ENCODE measurements at regions not wholly inside any gene's neighbourhood (a gene's known extent, or its start where the extent isn't known, plus 50 kb on each side); places are given as distances from the start of the nearest gene placed in this dataset.

DNA sequence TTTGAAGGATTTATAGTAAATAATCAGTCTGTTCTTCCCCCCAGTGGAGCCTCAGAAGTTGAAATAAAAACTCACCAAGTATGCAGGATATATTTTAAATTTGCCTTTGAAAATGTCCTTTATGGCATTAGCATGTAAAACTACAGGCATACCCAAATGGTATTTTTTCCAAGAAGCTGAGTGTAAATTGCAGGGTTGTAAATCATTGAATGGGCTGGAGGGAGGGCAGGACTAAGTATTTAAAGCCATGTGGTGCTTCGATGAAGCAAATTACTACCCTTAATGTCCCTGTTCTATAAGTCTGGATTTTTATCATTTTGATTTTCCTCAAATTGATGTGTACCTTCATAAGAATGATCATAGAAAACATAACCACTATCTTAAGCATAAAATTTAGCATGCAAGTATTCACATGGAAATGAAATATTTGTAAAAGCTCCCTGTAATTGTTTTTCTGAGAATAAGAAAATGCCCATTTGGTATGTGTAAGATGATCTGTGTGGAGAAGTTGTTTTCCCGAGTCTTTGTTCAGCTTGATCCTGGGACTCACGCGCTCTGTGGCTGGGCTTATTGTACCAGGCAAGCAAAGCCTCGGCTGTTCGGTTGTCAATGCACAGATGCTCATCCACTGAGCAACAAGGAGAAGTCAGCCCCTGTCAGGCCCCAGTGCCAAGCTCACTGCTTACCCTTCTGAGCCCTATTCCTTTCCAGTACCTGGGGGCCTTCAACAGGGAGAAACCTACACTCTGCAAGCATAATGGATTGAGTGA is 66.7 kb downstream of the CD164 start:
- no peak for DNase-seq (ENCODE audit: low read depth)

DNA sequence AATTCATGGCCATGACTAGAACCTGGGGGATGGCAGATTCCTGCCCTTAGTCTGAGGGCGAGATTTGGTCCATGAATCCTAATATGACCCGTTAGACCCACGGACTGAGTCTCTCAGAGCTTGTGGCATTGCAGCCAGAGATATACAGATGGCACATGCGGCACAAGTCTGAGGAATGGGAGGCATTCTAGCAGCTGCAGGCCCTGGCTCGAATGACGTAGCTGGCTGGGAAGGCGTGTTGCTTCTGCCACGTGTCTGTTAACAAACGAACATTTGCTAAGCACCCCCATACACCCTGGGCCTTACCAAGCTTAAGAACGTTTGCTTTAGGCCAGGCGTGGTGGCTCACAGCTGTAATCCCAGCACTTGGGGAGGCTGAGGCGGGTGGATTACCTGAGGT is 68.0 kb downstream of the CD164 start:
- no peak for DNase-seq (ENCODE audit: low read depth)

DNA sequence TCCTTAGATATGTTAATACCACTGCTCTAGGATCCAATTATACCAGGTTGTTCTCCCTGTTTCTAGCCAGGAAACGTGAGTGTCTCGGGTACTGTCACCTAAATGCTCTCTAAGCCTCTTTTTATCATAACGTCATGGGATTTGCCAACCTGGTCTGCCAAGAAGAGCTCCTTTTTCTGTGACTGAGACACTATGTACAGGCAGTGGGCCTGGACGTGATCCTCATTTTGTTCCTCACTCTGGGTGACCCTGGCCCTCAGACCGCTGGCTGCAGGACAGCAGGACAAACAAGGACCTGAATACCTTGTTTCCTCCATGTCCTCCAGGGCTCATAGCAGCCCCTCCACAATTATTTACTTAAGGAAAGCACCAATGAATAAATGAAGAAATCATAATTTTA is 69.1 kb downstream of the CD164 start:
- no peak for DNase-seq (ENCODE audit: low read depth)

DNA sequence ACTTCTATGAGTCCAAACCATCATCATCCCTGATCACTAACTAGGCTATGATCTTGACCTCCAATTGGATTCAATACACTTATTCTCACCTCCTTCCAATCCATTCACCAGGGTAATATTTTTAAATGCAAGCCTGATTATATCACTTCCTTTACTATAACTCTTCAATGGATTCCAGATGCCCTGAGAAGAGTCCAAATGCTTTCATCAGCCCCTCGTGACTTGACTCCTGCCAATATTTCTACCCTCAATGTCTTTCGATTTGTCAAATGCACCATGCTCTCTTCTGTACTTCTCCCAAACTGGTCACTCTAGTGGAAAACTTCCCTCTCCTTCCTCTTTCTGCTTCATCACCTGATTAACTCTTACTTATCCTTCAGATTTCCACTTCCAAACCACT is 70.8 kb downstream of the CD164 start:
- no peak for DNase-seq (ENCODE audit: low read depth)

DNA sequence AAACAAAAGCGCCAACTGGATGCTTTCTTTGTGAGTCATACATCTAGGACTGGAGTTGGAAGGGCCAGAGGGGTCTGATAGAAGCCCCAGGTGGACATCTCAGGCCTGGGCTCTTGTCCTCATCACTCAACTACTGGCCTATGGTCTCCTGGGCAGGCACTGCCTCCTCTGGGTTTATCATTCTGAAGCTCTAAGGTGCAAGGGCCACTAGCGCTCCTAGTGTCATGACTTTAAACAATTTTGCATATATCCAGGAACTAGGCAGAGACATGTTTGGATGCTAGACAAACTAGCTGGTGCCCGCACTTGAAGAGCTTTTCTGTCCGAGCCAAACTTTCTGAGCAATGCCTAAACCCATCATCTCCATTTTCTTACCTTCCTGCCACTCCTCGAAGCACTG is 72.3 kb downstream of the CD164 start:
- DNase-seq (ENCODE audit: low read depth), result no peak

DNA sequence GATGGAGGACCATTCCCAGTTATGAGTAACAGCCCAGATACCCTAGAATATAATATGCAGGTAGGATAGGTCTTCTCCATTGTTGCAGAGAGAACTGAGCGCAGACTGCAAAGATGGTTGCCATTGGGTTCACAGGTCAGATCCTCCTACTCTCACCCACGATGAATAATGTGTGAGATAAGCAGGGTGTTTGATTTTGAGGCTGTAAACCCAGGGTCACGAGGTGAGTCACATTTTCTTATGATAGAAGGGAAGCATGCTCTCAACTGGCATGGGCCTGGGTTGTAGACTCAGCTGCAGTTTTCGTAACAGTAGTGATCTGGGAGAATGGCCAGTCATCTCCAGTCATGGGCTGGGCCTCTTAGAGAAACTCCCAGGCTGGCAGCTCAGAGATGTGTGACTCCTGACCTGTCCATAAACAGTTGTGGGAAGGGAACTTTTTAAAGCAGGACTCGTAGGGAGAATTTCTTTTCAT is 74.2 kb downstream of the CD164 start:
- peak; percentile 34 for DNase-seq (ENCODE audit: low read depth)

DNA sequence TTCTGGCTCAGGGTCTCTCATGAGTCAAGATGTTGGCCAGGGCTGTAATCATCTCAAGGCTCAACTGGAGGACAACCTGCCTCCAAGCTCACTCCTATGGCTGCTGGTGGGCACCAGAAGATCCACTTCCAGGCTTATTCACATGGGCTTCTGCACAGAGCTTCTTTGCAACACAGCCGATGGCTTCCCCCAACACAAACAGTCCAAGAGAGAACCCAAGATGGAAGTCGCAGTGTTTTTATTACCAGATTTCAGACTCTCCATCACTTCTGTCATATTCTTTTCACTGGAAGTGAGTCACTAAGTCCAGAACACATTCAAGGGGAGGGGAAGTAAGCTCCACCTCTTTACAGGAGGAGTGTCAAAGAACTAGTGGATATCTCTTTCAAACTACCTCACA is 75.5 kb downstream of the CD164 start:
- no peak for DNase-seq (ENCODE audit: low read depth)

DNA sequence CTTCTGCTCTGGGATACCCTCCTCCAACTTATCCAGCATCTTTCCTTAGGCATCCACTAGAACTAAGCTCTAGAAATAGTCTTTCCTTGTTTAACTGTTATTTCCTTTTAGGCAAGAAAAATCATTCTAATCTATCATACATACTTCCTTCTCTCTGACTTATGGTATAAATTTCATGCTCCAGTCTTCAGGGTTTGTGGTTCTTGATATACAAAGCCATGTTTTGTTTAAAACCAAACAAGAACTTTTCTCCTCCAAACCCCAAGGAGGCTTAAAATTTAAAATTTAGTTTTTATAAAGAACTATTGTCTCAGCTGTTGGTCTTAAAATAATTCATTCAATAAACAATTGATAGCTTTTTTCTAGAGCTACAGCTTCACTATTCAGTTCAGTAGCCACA is 77.2 kb downstream of the CD164 start:
- no peak for DNase-seq (ENCODE audit: low read depth)

DNA sequence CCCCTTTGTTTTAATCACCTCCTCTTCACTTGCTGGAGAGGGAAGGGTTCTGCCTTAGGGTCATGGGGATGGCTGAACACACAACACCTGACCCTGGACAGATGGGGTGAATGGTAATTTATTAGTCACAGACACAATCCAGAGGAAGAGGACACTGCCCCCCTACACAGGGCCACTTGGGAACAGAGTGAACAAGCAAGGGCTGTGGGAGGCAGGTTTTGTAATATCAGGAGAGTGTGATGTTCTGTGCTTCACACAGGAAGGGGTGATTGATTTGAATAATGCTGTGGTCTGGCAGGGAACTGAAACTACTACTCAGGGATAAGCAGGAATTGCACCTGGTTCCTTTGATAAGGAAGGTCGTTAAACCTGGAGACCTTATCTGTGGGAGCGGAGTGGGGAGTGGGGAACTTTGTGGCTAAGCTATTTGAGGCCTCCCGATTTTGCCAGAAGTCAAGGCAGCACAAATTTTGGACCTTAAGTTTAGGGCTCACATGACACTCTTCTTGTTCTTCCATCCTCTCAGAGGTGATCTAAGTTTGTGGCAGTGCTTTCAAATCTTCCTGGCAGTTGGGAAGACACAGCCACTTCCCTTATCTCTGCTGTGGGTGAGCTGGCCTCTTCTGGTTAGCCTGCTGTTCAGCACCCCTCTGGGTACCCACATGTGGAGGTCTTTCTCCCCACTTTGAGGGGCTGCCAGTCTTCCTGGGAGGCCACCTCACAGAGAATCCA is 77.8 kb downstream of the CD164 start:
- DNase-seq (ENCODE audit: low read depth), result no peak

DNA sequence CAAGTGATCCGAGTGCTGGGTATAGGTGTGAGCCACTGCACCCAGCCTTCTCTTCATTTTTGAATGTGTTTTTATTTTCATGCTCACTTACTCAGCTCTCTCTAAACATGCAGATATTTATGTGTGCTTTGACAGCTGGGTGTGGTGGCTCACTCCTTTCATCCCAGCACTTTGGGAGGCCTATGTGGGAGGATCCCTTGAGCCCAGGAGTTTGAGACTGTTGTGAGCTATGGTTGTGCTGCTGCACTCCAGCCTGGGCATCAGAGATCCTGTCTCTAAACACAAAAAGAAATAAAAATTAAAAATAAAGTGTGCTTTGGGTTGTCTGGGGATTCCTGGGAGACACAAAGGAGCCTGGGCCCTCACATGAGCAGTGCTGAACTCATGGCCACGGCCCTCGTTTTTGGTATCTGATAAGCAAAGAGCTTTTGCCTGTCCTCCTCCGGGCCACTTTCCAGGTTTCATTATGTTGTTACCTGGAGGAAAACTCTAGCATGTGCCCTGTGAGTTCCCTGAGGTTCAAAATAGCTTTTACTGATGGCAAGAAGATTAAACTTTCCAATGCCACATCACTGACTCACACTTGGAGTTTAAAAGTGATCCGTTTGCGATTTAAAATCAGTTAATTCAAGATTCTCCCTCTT is 78.5 kb downstream of the CD164 start:
- DNase-seq (ENCODE audit: low read depth), result no peak

DNA sequence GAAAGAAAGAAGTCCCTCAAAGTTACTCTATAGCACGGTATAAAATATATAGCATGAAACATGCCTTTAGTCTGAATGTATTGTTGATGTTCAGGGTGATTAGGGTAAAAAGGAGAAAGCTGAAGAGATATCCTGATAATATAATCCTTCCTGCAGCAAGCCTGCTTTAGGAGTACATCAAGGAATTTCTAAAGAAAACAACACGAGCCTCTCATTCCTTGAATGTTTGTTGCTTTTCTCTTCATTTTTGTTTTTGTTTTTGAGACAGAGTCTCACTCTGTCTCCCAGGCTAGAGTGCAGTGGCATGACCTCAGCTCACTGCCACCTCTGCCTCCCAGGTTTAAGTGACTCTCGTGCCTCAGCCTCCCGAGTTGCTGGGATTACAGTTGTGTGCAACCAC is 79.1 kb downstream of the CD164 start:
- DNase-seq (ENCODE audit: low read depth), result no peak

DNA sequence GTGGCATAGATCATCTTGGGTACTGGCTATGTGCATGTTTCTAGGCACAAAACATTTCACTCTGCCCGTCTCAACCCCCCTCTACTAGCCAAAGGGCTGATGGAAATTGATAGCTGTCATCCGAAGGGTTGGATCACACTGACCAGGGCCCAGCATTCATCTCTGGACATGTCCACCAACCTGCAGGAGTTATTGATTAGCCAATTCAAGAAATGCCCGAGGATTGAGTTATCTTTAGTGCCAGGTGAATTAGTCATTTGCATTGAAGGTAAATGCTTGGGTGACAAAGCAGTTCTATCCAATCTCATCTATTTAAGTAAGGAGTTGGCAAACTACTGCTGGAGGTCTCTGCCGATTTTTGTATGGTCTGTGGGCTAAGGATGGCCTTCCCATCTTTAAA is 80.1 kb downstream of the CD164 start:
- DNase-seq (ENCODE audit: low read depth), result no peak

DNA sequence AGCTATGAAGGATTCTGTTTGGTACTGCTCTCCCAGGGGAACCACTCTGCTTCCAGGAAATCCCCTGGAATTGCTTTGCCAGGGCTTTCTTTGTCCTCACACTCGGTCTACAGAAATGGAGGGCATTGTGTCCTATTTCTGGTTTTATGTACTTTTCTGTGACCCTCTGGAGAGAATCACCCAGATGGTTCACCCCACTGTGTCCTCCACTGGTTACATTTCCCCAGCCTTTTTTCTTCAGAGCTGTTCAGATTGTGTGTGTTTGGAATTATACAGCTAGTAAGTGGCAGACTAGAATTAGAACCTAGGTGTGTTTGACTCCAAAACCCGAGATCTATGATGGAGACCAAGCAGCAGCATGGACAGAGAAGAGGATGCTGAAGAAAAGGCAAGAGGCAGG is 80.8 kb downstream of the CD164 start:
- no peak for DNase-seq (ENCODE audit: low read depth)

DNA sequence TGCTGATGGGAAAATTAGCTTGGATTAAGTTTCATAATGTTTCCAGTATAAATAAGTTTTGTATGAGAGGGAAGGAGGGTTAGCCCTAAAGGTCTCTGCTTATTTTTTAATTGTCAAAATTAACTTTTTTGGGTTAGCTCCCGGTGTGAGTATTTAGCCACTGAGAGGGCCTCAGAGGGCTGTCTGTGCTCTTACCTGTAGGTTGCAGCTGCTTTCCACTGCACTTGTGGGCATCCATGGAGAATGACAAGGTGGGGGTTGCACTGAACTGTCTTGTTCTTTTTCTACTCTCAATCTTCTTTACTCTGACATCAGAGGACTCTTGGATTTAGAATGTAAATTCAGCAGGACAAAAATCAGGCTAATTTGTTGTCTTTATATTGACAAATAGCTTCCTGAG is 81.4 kb downstream of the CD164 start:
- DNase-seq (ENCODE audit: low read depth), result no peak

DNA sequence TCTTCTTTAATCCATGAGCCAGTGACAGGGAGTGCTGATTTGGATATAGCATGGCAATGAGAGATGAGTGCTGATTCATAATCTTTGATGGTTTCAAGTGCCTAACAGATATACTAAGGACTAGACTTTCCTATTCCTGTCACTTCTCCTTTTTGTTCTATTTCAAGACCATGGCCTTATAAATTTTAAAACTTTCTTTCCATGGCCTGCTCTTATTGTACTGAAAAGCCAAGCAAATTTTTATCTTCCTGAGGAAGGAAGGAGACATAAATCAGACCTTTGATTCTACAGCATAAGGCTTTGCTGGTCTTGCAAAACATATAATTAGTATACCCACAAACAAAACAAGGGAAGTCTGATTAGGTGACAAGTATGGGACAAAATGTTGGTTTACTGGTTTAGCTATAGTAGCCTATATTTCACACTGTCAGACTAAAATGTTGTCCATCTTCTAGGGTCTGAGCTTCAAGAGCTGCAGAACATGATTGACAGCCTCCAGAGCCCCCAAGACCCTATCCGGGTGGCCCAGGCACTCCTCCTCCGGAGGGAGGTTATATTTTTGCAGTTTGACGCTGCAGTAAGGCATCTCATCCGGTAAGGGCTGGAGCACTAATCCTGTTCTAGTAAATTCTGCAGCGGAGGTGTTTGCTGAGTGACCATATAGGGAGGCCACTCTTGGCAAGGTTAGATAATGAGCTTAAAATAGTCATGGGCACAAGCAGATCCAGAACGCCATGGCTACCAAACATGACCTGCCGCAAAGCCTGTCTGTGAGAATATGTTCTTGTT is 82.3 kb downstream of the CD164 start:
- DNase-seq (ENCODE audit: low read depth), result no peak

DNA sequence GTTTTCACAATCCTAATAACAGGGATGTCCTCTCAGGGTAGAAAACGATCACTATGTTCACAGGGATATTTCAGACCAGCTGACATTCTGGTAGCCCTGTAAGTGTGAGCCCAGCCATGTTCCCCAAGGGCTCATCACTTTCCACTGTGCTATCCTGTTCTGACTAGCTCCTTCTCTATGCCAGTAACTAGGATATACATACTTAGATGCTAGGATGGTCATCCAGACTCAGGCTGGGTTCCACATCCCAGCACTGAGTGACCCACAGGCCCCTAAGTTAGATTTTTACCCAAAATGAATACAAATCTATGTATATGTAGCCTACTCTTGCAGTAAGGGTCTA is 83.0 kb downstream of the CD164 start:
- DNase-seq (ENCODE audit: low read depth), result no peak

DNA sequence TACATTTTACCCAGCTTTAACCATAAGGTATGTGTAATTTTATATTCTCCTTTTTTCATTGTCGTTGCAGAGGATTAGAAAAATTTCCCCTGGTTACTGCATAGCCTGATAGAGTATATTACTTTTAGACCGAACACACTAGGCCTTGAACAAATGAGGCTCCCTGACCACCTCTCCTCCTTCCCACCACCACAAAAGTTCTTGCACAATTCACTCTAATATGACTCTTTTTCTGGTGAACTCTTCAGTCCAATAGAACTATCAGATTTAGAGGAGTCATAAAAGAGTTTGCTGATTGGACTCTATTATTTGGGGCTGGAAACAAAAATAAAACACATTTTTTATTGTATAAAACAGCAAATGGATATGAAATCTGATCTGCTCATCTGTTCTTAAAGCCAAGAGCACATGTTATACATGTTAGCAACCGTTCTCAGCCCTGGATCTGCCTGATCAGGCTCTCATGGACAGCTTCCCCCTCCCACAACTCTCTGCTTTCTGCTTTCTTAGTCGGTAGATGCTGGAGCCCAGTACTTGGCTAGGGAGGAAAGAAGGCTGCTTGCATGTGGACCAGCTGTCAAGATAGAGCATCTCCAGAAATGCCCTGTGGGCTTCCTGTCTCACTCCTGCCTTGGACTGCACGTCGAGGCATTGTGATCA is 83.5 kb downstream of the CD164 start:
- DNase-seq (ENCODE audit: low read depth), result no peak

DNA sequence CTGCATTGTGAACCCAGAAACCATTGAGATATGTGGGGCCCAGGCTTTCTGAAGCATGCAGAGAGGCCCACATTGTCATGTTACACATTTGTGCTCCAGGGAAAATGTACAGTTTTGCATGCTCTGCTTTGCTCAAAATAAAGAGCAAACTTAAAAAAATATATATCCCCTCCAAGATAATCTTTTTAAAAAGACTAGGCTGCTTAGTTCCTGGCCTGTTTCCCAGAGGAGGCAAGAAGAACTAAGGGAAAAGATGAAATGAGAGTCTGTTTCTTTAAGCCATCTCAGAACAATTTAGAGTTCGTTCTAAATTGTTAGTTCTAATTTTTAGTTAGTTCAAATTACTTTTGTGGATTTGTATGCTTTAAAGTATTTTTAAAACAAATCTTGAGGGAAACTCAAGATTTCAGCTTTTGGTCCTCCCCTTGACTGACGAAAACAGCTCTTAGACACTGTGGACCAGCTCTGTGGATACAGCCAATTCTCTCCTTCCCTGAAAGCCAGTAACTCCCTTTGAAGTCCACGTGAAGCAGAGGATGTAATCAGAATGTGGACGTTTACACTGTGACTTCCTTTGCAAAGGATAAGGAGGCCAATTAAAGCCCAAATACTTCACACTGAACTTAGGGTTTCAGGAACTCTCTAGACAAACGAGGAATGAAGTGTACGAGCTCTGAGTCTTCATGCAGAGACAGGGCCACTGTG is 84.7 kb downstream of the CD164 start:
- DNase-seq (ENCODE audit: low read depth), result no peak

DNA sequence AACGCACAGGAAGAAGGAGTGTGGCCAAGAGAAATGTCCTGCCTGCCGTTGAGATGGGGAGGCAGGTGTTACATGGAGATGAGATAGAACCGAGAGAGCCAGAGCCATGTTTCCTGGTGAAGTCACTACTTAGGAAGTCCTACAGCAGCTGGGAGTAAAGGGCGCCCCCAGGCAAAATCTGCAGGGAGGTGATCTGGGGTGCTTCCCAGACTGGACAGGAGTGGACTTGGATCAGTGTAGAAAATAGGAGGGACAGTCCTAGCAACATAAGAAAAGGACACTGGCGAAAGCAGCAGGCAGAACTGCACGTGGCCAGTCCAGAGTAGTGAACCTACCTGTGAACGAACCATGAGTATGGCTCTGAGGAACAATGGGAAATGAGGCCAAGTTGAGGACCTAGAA is 85.3 kb downstream of the CD164 start:
- DNase-seq (ENCODE audit: low read depth), result no peak

DNA sequence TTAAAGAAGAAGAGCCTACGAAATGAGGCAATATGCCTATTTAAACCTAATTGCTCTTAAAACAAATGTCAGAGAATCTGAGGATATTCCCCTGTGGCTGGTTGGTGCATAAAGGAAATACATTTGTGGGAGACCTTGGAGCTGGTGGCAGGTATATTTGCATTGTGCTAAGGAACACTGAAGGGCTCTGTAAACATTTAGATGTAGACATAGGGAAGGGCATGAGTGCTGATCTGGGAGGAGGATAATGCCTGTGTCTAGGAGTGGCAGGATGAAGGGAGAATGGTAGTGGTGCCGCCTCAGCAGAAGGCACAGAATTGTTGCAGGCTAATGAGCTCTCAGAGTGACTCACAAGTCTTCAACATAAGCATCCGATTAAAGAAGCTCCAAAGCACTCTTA is 85.8 kb downstream of the CD164 start:
- DNase-seq (ENCODE audit: low read depth), result no peak

DNA sequence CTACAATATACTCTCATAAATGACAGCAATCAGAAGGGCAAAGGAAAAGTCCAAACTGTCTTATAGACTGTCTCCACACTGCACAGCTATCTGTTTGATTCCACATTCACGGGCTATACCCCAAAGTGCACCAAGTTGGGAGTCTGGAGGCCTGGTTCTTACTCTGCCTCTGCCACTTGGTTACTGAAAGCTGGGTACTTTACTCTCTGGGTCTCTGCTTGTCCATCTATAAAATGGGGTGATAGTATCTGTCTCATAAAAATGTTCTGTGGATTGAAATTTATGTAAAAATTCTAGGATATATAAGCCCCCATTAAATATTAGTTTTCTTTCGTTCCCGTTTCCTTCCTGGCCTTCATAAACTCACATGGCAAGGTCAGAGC is 86.5 kb downstream of the CD164 start:
- DNase-seq (ENCODE audit: low read depth), result no peak

Data from activated T-cell treated with anti-CD3 and anti-CD28 coated beads for 24 hours (primary cell).